ENCODE measurements at regions not wholly inside any gene's neighbourhood (a gene's known extent, or its start where the extent isn't known, plus 50 kb on each side); places are given as distances from the start of the nearest gene placed in this dataset.

- H3K27ac ChIP-seq (ENCODE audit: low read depth, low read length): no peak overlapping the region
- no peak overlapping the region for H3K4me3 ChIP-seq (ENCODE audit: low read depth, low read length)
- H3K9me3 ChIP-seq (ENCODE audit: control insufficient read depth, insufficient read depth, low read length): no peaks in the 10 kb centered on the region
- no peak overlapping the region for H3K9ac ChIP-seq (ENCODE audit: low read depth, low read length)
- H3K36me3 ChIP-seq (ENCODE audit: control insufficient read depth, insufficient read depth, low read length): no peaks in the 10 kb centered on the region
- no peaks in the 10 kb centered on the region for H3K27me3 ChIP-seq (ENCODE audit: control insufficient read depth, insufficient read depth, low read length)
- H3K4me1 ChIP-seq (ENCODE audit: control insufficient read depth, insufficient read depth, low read length): no peaks in the 10 kb centered on the region
These were observed 81.0 kb upstream of the MYOCD start for GRCh38 chr17:12584727-12585126.

DNA sequence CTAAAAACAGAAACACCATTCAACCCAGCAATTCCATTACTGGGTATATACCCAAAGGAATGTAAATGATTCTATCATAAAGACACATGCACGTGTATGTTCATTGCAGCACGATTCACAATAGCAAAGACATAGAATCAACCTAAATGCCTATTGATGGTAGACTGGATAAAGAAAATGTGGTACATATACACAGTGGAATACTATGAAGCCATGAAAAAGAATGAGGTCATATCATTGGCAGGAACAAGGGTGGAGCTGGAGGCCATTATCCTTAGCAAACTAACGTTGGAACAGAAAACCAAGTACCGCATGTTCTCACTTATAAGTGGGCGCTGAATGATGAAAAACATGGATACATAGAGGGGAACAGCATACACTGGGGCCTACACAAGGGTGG, 77.2 kb upstream of the MYOCD start:
- Histone ChIP-seq H3K27ac (ENCODE audit: low read depth, low read length) (no peak overlapping the region), H3K9me3 (ENCODE audit: control insufficient read depth, insufficient read depth, low read length) (no peaks in the 10 kb centered on the region), H3K27me3 (ENCODE audit: control insufficient read depth, insufficient read depth, low read length) (no peaks in the 10 kb centered on the region), H3K9ac (ENCODE audit: low read depth, low read length) (no peak overlapping the region), H3K4me1 (ENCODE audit: control insufficient read depth, insufficient read depth, low read length) (peaks cover 5% of the 10 kb centered on the region; the same call in 1 of the 2 replicates), H3K36me3 (ENCODE audit: control insufficient read depth, insufficient read depth, low read length) (no peaks in the 10 kb centered on the region), H3K4me3 (ENCODE audit: low read depth, low read length) (no peak overlapping the region)

DNA sequence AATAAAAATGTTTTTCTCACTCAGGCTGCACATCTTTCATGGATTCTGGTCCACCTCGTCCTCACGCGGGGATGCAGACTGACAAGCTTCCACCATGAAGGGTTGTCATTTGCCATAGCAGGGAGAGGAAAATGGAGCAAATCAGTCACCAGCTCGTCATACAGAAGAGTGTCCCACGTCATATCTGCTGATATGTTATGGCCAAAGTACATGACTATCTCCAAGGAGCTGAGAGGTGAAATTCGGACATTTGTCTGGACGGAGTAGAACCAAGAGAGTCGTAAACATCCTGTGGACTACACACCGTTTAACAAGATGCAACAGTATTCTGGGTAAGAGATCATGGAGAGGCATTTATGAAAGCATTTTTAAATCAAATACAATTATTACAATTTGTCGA, 75.3 kb upstream of the MYOCD start:
- peaks cover 5% of the 10 kb centered on the region; the same call in 1 of the 2 replicates for H3K4me1 ChIP-seq (ENCODE audit: control insufficient read depth, insufficient read depth, low read length)
- no peaks in the 10 kb centered on the region for H3K27me3 ChIP-seq (ENCODE audit: control insufficient read depth, insufficient read depth, low read length)
- no peak overlapping the region for H3K4me3 ChIP-seq (ENCODE audit: low read depth, low read length)
- no peak overlapping the region for H3K9ac ChIP-seq (ENCODE audit: low read depth, low read length)
- H3K36me3 ChIP-seq (ENCODE audit: control insufficient read depth, insufficient read depth, low read length): no peaks in the 10 kb centered on the region
- no peak overlapping the region for H3K27ac ChIP-seq (ENCODE audit: low read depth, low read length)
- H3K9me3 ChIP-seq (ENCODE audit: control insufficient read depth, insufficient read depth, low read length): no peaks in the 10 kb centered on the region

DNA sequence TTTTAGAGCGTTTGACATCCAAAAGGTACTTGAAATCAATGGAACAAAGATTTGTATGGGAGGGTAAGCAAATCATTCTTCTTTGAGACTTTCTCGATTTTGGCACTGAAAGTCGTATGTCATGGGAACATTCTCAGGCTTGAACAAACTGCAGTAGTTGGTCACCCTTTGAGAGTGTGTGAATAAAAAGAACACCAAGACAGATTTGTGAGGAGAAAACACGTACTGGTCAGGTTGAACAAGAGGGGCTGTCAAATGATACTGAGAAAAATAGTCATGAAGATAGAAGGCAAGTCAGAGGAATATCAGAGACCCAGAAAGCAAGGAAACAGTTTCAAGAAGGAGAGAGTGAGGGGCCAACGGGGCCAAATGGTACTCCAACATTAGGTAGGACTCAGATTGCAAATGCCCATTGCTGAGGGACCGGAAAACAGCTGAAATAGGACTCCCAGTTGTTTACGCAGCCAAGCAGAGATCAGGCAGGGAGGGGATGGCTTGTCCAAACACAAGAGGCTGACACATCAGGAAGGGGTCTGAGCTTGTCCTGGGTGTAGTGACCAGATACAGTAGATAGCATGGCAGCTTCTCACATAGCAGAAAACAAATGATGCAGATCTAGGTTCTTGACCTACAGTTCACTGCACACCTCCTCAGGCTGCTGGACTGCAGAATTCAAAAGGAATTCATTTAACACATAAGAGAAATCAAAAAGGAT, 74.5 kb upstream of the MYOCD start:
- no peaks in the 10 kb centered on the region for H3K9me3 ChIP-seq (ENCODE audit: control insufficient read depth, insufficient read depth, low read length)
- H3K36me3 ChIP-seq (ENCODE audit: control insufficient read depth, insufficient read depth, low read length): no peaks in the 10 kb centered on the region
- no peak overlapping the region for H3K27ac ChIP-seq (ENCODE audit: low read depth, low read length)
- no peak overlapping the region for H3K4me3 ChIP-seq (ENCODE audit: low read depth, low read length)
- no peak overlapping the region for H3K9ac ChIP-seq (ENCODE audit: low read depth, low read length)
- no peaks in the 10 kb centered on the region for H3K27me3 ChIP-seq (ENCODE audit: control insufficient read depth, insufficient read depth, low read length)
- H3K4me1 ChIP-seq (ENCODE audit: control insufficient read depth, insufficient read depth, low read length): peaks cover 5% of the 10 kb centered on the region; the same call in 1 of the 2 replicates

DNA sequence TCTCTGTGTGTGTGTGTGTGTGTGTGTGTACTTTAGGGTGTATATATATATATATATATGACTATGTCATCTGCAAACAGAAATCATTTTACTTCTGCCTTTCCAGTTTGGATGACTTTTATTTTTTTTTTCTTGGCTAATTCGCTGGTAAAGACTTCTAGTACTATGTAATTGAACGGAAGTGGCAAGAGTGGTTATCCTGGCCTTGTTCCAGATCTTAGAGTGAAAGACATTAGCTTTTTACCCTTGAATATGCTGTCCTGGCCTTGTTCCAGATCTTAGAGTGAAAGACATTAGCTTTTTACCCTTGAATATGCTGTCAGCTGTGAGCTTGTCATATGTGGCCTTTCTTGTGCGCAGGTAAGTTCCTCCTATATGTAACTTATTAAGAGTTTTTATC, 72.7 kb upstream of the MYOCD start:
- no peaks in the 10 kb centered on the region for H3K36me3 ChIP-seq (ENCODE audit: control insufficient read depth, insufficient read depth, low read length)
- H3K27ac ChIP-seq (ENCODE audit: low read depth, low read length): no peak overlapping the region
- H3K9me3 ChIP-seq (ENCODE audit: control insufficient read depth, insufficient read depth, low read length): no peaks in the 10 kb centered on the region
- H3K9ac ChIP-seq (ENCODE audit: low read depth, low read length): no peak overlapping the region
- H3K4me1 ChIP-seq (ENCODE audit: control insufficient read depth, insufficient read depth, low read length): peaks cover 5% of the 10 kb centered on the region; the same call in 1 of the 2 replicates
- no peak overlapping the region for H3K4me3 ChIP-seq (ENCODE audit: low read depth, low read length)
- H3K27me3 ChIP-seq (ENCODE audit: control insufficient read depth, insufficient read depth, low read length): no peaks in the 10 kb centered on the region

GRCh38 chr17:12596961-12597360, 68.7 kb upstream of the MYOCD start:
- Histone ChIP-seq H3K4me3 (ENCODE audit: low read depth, low read length) (no peak overlapping the region), H3K9me3 (ENCODE audit: control insufficient read depth, insufficient read depth, low read length) (no peaks in the 10 kb centered on the region), H3K36me3 (ENCODE audit: control insufficient read depth, insufficient read depth, low read length) (no peaks in the 10 kb centered on the region), H3K4me1 (ENCODE audit: control insufficient read depth, insufficient read depth, low read length) (no peaks in the 10 kb centered on the region), H3K27ac (ENCODE audit: low read depth, low read length) (no peak overlapping the region), H3K27me3 (ENCODE audit: control insufficient read depth, insufficient read depth, low read length) (no peaks in the 10 kb centered on the region), H3K9ac (ENCODE audit: low read depth, low read length) (no peak overlapping the region)

GRCh38 chr17:12597895-12598294, 67.8 kb upstream of the MYOCD start:
- Histone ChIP-seq H3K27me3 (ENCODE audit: control insufficient read depth, insufficient read depth, low read length) (no peaks in the 10 kb centered on the region), H3K36me3 (ENCODE audit: control insufficient read depth, insufficient read depth, low read length) (no peaks in the 10 kb centered on the region), H3K27ac (ENCODE audit: low read depth, low read length) (no peak overlapping the region), H3K9ac (ENCODE audit: low read depth, low read length) (no peak overlapping the region), H3K4me1 (ENCODE audit: control insufficient read depth, insufficient read depth, low read length) (no peaks in the 10 kb centered on the region), H3K9me3 (ENCODE audit: control insufficient read depth, insufficient read depth, low read length) (no peaks in the 10 kb centered on the region), H3K4me3 (ENCODE audit: low read depth, low read length) (no peak overlapping the region)

- Histone ChIP-seq H3K27ac (ENCODE audit: low read depth, low read length) (no peak overlapping the region), H3K9me3 (ENCODE audit: control insufficient read depth, insufficient read depth, low read length) (no peaks in the 10 kb centered on the region), H3K36me3 (ENCODE audit: control insufficient read depth, insufficient read depth, low read length) (no peaks in the 10 kb centered on the region)
These were observed 66.3 kb upstream of the MYOCD start for GRCh38 chr17:12599186-12599920.

DNA sequence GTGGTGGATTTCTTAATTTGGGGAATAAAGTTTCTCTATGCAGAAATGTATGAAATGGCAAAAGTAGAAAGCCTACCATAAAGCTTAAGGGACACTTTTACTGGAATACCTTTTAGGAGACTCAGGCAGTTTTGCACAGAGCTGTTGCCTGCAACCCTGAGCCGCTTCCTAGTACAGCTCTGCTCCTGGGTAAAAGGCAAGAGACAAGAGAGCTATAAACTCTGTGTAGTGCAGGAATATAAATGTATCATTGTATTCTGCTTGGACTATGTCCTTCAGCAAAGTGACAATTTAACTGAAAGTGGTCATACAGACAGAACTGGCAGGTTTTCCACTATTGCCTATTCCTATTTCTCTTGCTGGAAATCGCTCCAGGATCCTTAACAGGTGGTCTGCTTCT, 65.3 kb upstream of the MYOCD start:
- Histone ChIP-seq H3K4me3 (ENCODE audit: low read depth, low read length) (no peak overlapping the region), H3K27me3 (ENCODE audit: control insufficient read depth, insufficient read depth, low read length) (no peaks in the 10 kb centered on the region), H3K4me1 (ENCODE audit: control insufficient read depth, insufficient read depth, low read length) (no peaks in the 10 kb centered on the region), H3K27ac (ENCODE audit: low read depth, low read length) (no peak overlapping the region), H3K9me3 (ENCODE audit: control insufficient read depth, insufficient read depth, low read length) (no peaks in the 10 kb centered on the region), H3K36me3 (ENCODE audit: control insufficient read depth, insufficient read depth, low read length) (no peaks in the 10 kb centered on the region), H3K9ac (ENCODE audit: low read depth, low read length) (no peak overlapping the region)

More at GRCh38 chr17:12599186-12599920, 66.3 kb upstream of the MYOCD start:
- H3K27me3 ChIP-seq (ENCODE audit: control insufficient read depth, insufficient read depth, low read length): no peaks in the 10 kb centered on the region
- H3K4me3 ChIP-seq (ENCODE audit: low read depth, low read length): no peak overlapping the region
- no peak overlapping the region for H3K9ac ChIP-seq (ENCODE audit: low read depth, low read length)
- H3K4me1 ChIP-seq (ENCODE audit: control insufficient read depth, insufficient read depth, low read length): no peaks in the 10 kb centered on the region

- no peaks in the 10 kb centered on the region for H3K27me3 ChIP-seq (ENCODE audit: control insufficient read depth, insufficient read depth, low read length)
- no peak overlapping the region for H3K4me3 ChIP-seq (ENCODE audit: low read depth, low read length)
- no peak overlapping the region for H3K27ac ChIP-seq (ENCODE audit: low read depth, low read length)
- H3K36me3 ChIP-seq (ENCODE audit: control insufficient read depth, insufficient read depth, low read length): no peaks in the 10 kb centered on the region
- H3K9me3 ChIP-seq (ENCODE audit: control insufficient read depth, insufficient read depth, low read length): no peaks in the 10 kb centered on the region
- H3K9ac ChIP-seq (ENCODE audit: low read depth, low read length): no peak overlapping the region
- H3K4me1 ChIP-seq (ENCODE audit: control insufficient read depth, insufficient read depth, low read length): no peaks in the 10 kb centered on the region
These were observed 62.1 kb upstream of the MYOCD start for GRCh38 chr17:12603566-12603965.

DNA sequence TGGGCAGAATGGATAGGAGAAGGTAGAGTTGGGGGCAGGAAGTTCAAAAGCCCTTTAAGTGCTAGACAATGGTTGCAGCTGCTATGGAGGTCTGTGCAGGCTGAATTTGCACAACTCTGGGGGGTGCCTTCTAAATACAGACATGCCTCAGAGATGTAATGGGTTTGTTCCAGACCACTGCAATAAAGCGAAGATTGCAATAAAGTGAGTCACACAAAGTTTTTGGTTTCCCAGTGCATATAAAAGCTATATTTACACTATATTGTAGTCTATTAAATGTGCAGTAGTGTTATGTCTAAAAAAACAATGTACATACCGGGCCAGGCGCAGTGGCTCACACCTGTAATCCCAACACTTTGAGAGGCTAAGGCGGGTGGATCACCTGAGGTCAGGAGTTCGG, 60.5 kb upstream of the MYOCD start:
- no peaks in the 10 kb centered on the region for H3K9me3 ChIP-seq (ENCODE audit: control insufficient read depth, insufficient read depth, low read length)
- no peaks in the 10 kb centered on the region for H3K27me3 ChIP-seq (ENCODE audit: control insufficient read depth, insufficient read depth, low read length)
- H3K9ac ChIP-seq (ENCODE audit: low read depth, low read length): no peak overlapping the region
- H3K36me3 ChIP-seq (ENCODE audit: control insufficient read depth, insufficient read depth, low read length): no peaks in the 10 kb centered on the region
- H3K27ac ChIP-seq (ENCODE audit: low read depth, low read length): no peak overlapping the region
- H3K4me1 ChIP-seq (ENCODE audit: control insufficient read depth, insufficient read depth, low read length): no peaks in the 10 kb centered on the region
- no peak overlapping the region for H3K4me3 ChIP-seq (ENCODE audit: low read depth, low read length)
